Parathyroid adenoma (tissue), 2 donors: ENCODE measurements at regions not wholly inside any gene's neighbourhood (a gene's known extent, or its start where the extent isn't known, plus 50 kb on each side); places are given as distances from the start of the nearest gene placed in this dataset.

ENCODE experiments used
- H2AFZ ChIP-seq: fragments of 300-600 bp; sonication (generic); one replicate; pipeline ENCODE4 v1.7.0; 2017; ENCODE audit warnings: antibody characterized with exemption, mild to moderate bottlenecking
- H3K27ac ChIP-seq: fragments of 300-600 bp; sonication (generic); one replicate; pipeline ENCODE4 v1.7.0; 2017
- H3K27me3 ChIP-seq: fragments of 300-600 bp; sonication (generic); one replicate; pipeline ENCODE4 v1.7.0; 2017; ENCODE audit warnings: low read length; ENCODE audit not compliant: control insufficient read depth, insufficient read depth
- H3K36me3 ChIP-seq: fragments of 300-600 bp; sonication (generic); one replicate; pipeline ENCODE4 v1.7.0; 2017; ENCODE audit warnings: low read length; ENCODE audit not compliant: control insufficient read depth, insufficient read depth
- H3K4me1 ChIP-seq: fragments of 300-600 bp; sonication (generic); one replicate; pipeline ENCODE4 v1.7.0; 2017; ENCODE audit warnings: control low read depth
- H3K4me2 ChIP-seq: fragments of 300-600 bp; sonication (generic); one replicate; pipeline ENCODE4 v1.7.0; 2017; ENCODE audit warnings: low read length
- H3K4me3 ChIP-seq: fragments of 300-600 bp; sonication (generic); one replicate; pipeline ENCODE4 v1.7.0; 2017; ENCODE audit warnings: low read depth, low read length
- H3K79me2 ChIP-seq: fragments of 300-600 bp; sonication (generic); one replicate; pipeline ENCODE4 v1.7.0; 2017; ENCODE audit warnings: control low read depth
- H3K9ac ChIP-seq: fragments of 300-600 bp; sonication (generic); one replicate; pipeline ENCODE4 v1.7.0; 2017; ENCODE audit warnings: mild to moderate bottlenecking
- H3K9me3 ChIP-seq: fragments of 300-600 bp; sonication (generic); one replicate; pipeline ENCODE4 v1.7.0; 2017; ENCODE audit warnings: low read length; ENCODE audit not compliant: control insufficient read depth
- TF ChIP-seq, protein P1 (sequence below): fragments of 300-600 bp; sonication (generic); IDR thresholded peaks from one replicate; pipeline ENCODE4 v1.7.0; 2017; ENCODE audit warnings: antibody characterized with exemption, mild to moderate bottlenecking
- donor health status: primary hyperparathyroidism.

DNA sequence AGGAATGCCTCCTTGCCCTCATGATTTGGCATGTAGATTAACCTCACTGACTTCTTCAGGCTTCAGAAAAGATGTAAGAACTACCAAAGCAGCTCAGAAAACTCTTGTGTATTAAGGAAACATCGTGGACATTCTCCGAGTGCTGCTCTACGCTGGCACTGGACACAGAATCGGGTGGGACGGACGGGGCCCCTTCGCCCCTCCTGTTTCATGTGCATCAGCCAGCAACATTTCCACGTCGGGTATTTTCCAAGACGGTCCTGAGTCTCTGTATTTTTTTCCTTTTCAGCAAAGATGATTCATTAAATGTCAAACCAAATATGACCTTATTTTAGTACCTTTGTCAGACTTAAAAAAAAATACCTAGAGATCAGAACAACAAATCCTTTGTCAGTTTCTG lies 583.6 kb downstream of the CCDC171 start:
- Histone ChIP-seq H3K9ac (no peak overlapping the region), H3K79me2 (no peaks in the 10 kb centered on the region), H3K9me3 (no peaks in the 10 kb centered on the region), H3K27ac (no peak overlapping the region), H3K27me3 (no peaks in the 10 kb centered on the region), H3K36me3 (no peaks in the 10 kb centered on the region), H3K4me1 (no peaks in the 10 kb centered on the region), H3K4me3 (no peak overlapping the region), H3K4me2 (no peak overlapping the region), H2AFZ (no peak overlapping the region)
- TF ChIP-seq, protein P1, sequence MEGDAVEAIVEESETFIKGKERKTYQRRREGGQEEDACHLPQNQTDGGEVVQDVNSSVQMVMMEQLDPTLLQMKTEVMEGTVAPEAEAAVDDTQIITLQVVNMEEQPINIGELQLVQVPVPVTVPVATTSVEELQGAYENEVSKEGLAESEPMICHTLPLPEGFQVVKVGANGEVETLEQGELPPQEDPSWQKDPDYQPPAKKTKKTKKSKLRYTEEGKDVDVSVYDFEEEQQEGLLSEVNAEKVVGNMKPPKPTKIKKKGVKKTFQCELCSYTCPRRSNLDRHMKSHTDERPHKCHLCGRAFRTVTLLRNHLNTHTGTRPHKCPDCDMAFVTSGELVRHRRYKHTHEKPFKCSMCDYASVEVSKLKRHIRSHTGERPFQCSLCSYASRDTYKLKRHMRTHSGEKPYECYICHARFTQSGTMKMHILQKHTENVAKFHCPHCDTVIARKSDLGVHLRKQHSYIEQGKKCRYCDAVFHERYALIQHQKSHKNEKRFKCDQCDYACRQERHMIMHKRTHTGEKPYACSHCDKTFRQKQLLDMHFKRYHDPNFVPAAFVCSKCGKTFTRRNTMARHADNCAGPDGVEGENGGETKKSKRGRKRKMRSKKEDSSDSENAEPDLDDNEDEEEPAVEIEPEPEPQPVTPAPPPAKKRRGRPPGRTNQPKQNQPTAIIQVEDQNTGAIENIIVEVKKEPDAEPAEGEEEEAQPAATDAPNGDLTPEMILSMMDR = no peak

DNA sequence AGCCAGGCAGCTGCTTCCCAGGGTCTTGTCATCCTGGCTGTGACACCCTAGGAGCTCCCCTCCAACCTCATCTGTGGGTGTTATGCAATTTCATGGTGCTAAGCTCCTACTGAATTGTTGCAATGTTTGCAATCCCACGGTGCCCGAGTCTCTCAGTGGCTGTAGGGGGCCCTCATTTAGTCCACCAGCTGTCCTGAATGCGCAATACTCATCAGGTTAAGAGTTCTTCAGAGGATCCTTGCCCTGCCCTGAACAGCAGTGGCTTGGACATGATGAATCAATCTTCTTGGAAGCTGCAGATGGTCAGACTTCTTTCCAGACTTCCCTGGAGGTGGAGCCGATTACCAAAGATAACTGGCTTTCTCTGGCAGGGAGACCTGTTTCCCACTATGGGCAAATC lies 584.1 kb downstream of the CCDC171 start:
- TF ChIP-seq, protein P1 = no peak
- H3K27ac ChIP-seq = no peak overlapping the region
- H3K9ac ChIP-seq = no peak overlapping the region

DNA sequence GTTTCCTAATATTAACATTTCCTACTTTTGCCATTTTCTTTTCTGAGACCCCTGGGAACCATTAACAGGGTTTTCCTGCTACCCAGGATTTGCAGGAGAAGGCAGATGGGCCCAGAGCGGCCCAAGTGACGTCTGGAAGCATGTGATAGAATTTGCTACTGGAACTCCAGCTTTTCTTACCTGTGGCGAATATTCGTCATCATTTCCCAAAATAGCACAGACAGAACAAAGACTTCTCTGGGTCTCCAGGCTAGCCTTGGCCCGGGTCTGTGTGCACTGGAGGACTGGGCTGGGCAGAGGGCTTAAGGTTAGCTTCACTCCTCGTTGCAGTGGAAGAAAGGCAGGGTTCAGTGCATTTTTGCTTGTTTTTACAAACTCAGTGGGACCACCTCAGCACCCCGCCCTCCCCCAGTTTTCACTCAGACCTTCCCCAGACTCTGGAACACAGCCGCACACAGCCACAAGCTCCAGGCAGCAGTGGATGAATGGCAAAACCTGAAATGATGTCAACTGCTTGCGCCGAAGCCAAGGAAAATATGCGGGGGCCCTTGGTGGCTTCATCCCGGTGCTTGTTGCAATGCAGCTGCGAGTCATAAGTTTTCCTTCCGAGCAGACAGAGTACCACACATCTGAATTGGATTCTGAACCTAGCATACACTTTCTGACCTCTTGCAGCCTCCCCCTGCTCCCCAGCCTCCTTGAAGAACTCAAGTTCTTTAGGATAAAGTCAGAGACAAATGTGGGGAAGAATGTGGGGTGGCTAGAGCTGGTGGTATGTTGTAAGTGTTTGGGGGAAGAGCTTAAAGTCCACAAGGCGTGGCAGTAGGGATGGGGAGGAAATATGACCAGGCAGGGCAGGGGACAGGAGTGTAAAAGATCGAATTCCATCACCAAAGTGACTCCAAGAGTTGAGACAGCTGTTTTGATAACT lies 586.0 kb downstream of the CCDC171 start:
- Histone ChIP-seq H3K27me3 (no peaks in the 10 kb centered on the region), H3K27ac (no peak overlapping the region)
- TF ChIP-seq, protein P1 = no peak

More for the DNA sequence above, 584.1 kb downstream of the CCDC171 start:
- Histone ChIP-seq H3K4me1 (no peaks in the 10 kb centered on the region), H3K79me2 (no peaks in the 10 kb centered on the region), H3K4me2 (no peak overlapping the region), H2AFZ (no peak overlapping the region), H3K9me3 (no peaks in the 10 kb centered on the region), H3K4me3 (no peak overlapping the region), H3K27me3 (no peaks in the 10 kb centered on the region), H3K36me3 (no peaks in the 10 kb centered on the region)

DNA sequence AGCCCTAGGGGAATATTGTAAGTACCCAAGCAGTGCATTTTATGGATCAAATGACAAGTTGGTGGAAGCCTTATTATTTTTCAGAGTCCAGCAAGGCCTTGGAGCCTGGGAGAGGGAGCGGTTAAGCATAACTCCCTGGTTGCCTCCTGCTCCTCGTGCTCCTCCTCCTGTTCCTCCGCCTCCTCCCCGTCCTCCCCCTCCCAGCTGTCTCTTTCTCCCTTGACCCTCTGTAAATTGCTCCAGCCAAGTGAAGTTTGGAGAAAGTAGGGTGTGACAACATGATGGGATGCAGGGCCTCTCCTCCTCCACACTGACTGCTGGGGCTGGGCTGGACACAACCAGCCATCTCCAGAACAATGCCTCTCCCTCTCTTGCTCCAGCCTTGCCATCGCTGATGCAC lies 586.9 kb downstream of the CCDC171 start:
- Histone ChIP-seq H3K27me3 (no peaks in the 10 kb centered on the region), H3K9ac (no peak overlapping the region), H3K4me2 (no peak overlapping the region), H3K4me1 (no peaks in the 10 kb centered on the region), H3K27ac (no peak overlapping the region), H3K9me3 (no peaks in the 10 kb centered on the region), H3K79me2 (no peaks in the 10 kb centered on the region), H3K36me3 (no peaks in the 10 kb centered on the region), H2AFZ (no peak overlapping the region), H3K4me3 (no peak overlapping the region)
- TF ChIP-seq, protein P1 = no peak

More for the DNA sequence above, 586.0 kb downstream of the CCDC171 start:
- Histone ChIP-seq H3K36me3 (no peaks in the 10 kb centered on the region), H2AFZ (no peak overlapping the region), H3K4me2 (no peak overlapping the region), H3K4me3 (no peak overlapping the region), H3K4me1 (no peaks in the 10 kb centered on the region), H3K79me2 (no peaks in the 10 kb centered on the region), H3K9ac (no peak overlapping the region), H3K9me3 (no peaks in the 10 kb centered on the region)
